Right lobe of liver (tissue), 4 donors: ENCODE measurements at regions not wholly inside any gene's neighbourhood (a gene's known extent, or its start where the extent isn't known, plus 50 kb on each side); places are given as distances from the start of the nearest gene placed in this dataset.

Experiments used
- CTCF ChIP-seq, 4 donors: fragments of 200-600 bp in 3 of 4; fragments of 450-650 bp in 1 of 4; IDR thresholded peaks; one replicate each; pipeline versions ENCODE4 v1.5.1 to v1.8.0; 2016 to 2022; ENCODE audit warnings: antibody characterized with exemption in 4 of 4, mild to moderate bottlenecking in 2 of 4
- POLR2A ChIP-seq: fragments of 450-650 bp; IDR thresholded peaks from one replicate; pipeline ENCODE4 v1.6.1; 2017; ENCODE audit warnings: antibody characterized with exemption, mild to moderate bottlenecking
- donor health status: DM: no; HTN: no; CAD: no.
- donor health status: DM: no; HTN: no; CAD: no.
- donor health status: DM: no; HTN: yes; CAD: no.

- no peak for TF ChIP-seq CTCF (IDR thresholded peaks at IDR 0.05)
- no peak for TF ChIP-seq POLR2A
Observed at GRCh38 chr11:129625930-129626329, 189.7 kb upstream of the TMEM45B start.
